OCI-LY3 (cell line): ENCODE measurements at regions not wholly inside any gene's neighbourhood (a gene's known extent, or its start where the extent isn't known, plus 50 kb on each side); places are given as distances from the start of the nearest gene placed in this dataset.

Experiments
- H2AFZ ChIP-seq: fragments of 200-600, 300-600 bp; shearing (Covaris generic); 2 replicates; pipeline ENCODE4 v1.6.0; 2014; ENCODE audit warnings: antibody characterized with exemption, low read depth, low read length
- H3K27ac ChIP-seq: fragments of 200-600, 300-600 bp; sonication (generic); 2 replicates; pipeline ENCODE4 v1.5.1; 2014; ENCODE audit warnings: mild to moderate bottlenecking, low read length, moderate library complexity, mixed read lengths
- H3K27me3 ChIP-seq: fragments of 200-600, 300-600 bp; sonication (generic); 2 replicates; pipeline ENCODE4 v1.6.1; 2014; ENCODE audit warnings: low read depth, low read length, mixed read lengths
- H3K36me3 ChIP-seq: fragments of 200-600, 300-600 bp; sonication (generic); replicated peaks from 2 replicates; pipeline ENCODE3; 2014; ENCODE audit warnings: low read depth, low read length, mixed read lengths
- H3K4me1 ChIP-seq: fragments of 300-600, 200-600 bp; sonication (generic); 2 replicates; pipeline ENCODE4 v1.6.1; 2014; ENCODE audit warnings: low read length, mixed read lengths
- H3K4me2 ChIP-seq: fragments of 200-600, 300-600 bp; sonication (generic); 2 replicates; pipeline ENCODE4 v1.6.1; 2014; ENCODE audit warnings: low read length, mixed read lengths
- H3K4me3 ChIP-seq: fragments of 300-600, 200-600 bp; sonication (generic); 2 replicates; pipeline ENCODE4 v1.5.1; 2014; ENCODE audit warnings: antibody characterized with exemption, mild to moderate bottlenecking, low read length, moderate library complexity
- H3K79me2 ChIP-seq: fragments of 300-600, 200-600 bp; shearing (Covaris generic); 2 replicates; pipeline ENCODE4 v1.6.1; 2014; ENCODE audit warnings: mild to moderate bottlenecking, low read length, mixed read lengths
- H3K9ac ChIP-seq: fragments of 300-600, 200-600 bp; shearing (Covaris generic); 2 replicates; pipeline ENCODE4 v1.6.0; 2014; ENCODE audit warnings: mild to moderate bottlenecking, low read length, moderate library complexity
- H3K9me3 ChIP-seq: fragments of 200-600, 300-600 bp; shearing (Covaris generic); 2 replicates; pipeline ENCODE4 v1.6.1; 2014; ENCODE audit warnings: low read length, mixed read lengths; ENCODE audit not compliant: insufficient read depth
- H4K20me1 ChIP-seq: fragments of 200-600, 300-600 bp; sonication (generic); 2 replicates; pipeline ENCODE4 v1.6.1; 2016; ENCODE audit warnings: low read length, mixed read lengths; ENCODE audit not compliant: insufficient read depth
- CTCF ChIP-seq: fragments of 200-600, 300-600 bp; sonication (generic); IDR thresholded peaks from 2 replicates; pipeline ENCODE4 v1.5.1; 2014; ENCODE audit warnings: antibody characterized with exemption, low read length, low read depth
- EZH2phosphoT487 ChIP-seq: fragments of 200-600 bp; shearing (Covaris generic); IDR thresholded peaks from 2 replicates; pipeline ENCODE4 v1.6.1; 2018; ENCODE audit warnings: antibody characterized with exemption, mixed run types, low read depth

GRCh38 chr5:159783726-159784247, 132.5 kb upstream of the ADRA1B start:
- H3K4me3 ChIP-seq = no peak overlapping the region
- no peak overlapping the region for H3K4me2 ChIP-seq
- no peak overlapping the region for H2AFZ ChIP-seq
- no peak overlapping the region for H3K9ac ChIP-seq
- no peak overlapping the region for H3K27ac ChIP-seq
- no peaks in the 10 kb centered on the region for H4K20me1 ChIP-seq
- H3K36me3 ChIP-seq = no peaks in the 10 kb centered on the region
- TF ChIP-seq CTCF (no peak), EZH2phosphoT487 (no peak)
- peaks cover 17% of the 10 kb centered on the region for H3K4me1 ChIP-seq
- H3K79me2 ChIP-seq = no peaks in the 10 kb centered on the region
- no peaks in the 10 kb centered on the region for H3K9me3 ChIP-seq
- H3K27me3 ChIP-seq = no peaks in the 10 kb centered on the region

DNA sequence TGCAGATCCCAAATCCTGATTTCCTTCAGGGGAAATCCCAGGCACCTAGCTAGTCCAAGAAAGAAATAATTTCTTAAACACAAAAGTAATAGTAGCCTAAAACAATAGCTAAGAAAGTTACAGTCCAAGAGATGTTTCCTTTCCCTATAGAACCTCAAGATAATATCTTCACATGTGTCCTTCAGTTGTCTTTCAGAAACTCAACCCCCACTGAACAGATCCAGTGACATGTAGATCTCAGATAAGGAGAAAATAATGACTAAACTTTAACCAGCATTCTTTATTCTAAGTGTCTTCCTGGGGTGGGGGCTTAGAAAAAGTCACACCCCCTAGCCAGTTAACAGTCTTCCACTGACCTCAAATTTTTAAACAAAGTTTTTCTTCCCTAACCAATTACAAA, 131.3 kb upstream of the ADRA1B start:
- no peak overlapping the region for H3K27ac ChIP-seq
- H3K27me3 ChIP-seq = no peaks in the 10 kb centered on the region
- no peaks in the 10 kb centered on the region for H3K9me3 ChIP-seq
- TF ChIP-seq EZH2phosphoT487 = no peak
- no peak for TF ChIP-seq CTCF
- H3K79me2 ChIP-seq = no peaks in the 10 kb centered on the region
- H3K9ac ChIP-seq = no peak overlapping the region
- no peaks in the 10 kb centered on the region for H4K20me1 ChIP-seq
- H3K36me3 ChIP-seq = no peaks in the 10 kb centered on the region
- H2AFZ ChIP-seq = no peak overlapping the region
- H3K4me3 ChIP-seq = no peak overlapping the region
- H3K4me2 ChIP-seq = no peak overlapping the region
- peaks cover 17% of the 10 kb centered on the region for H3K4me1 ChIP-seq

- Histone ChIP-seq H3K9ac (no peak overlapping the region), H3K36me3 (no peaks in the 10 kb centered on the region), H3K79me2 (no peaks in the 10 kb centered on the region), H3K27me3 (no peaks in the 10 kb centered on the region), H3K4me2 (no peak overlapping the region), H3K4me1 (peaks cover 17% of the 10 kb centered on the region), H2AFZ (no peak overlapping the region), H3K9me3 (no peaks in the 10 kb centered on the region), H4K20me1 (no peaks in the 10 kb centered on the region), H3K4me3 (no peak overlapping the region), H3K27ac (no peak overlapping the region)
- TF ChIP-seq CTCF (no peak), EZH2phosphoT487 (no peak)
These were observed 130.6 kb upstream of the ADRA1B start for GRCh38 chr5:159785656-159786055.

DNA sequence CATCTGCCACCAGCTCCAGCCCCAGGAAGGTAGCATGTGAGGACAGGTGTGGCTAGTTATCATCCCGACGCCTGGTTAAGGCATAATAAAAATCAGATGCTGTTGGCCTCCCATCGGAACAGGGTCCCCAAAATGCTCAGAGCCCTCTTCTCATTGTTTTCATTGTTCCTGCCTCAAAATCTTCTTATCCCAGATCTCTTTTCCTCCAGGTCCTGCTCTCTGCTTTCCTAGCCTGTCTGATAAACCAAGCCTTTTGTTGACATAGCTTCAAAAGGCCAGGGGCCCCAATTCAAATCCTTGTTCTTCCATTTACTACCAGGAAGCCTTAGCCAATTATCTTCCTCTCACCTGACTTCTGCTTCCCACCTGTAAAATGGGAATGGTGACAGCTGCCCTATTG, 130.1 kb upstream of the ADRA1B start:
- H3K27me3 ChIP-seq = no peaks in the 10 kb centered on the region
- no peak overlapping the region for H3K4me3 ChIP-seq
- no peaks in the 10 kb centered on the region for H3K36me3 ChIP-seq
- no peak overlapping the region for H3K4me2 ChIP-seq
- H3K4me1 ChIP-seq = peaks cover 17% of the 10 kb centered on the region
- no peak overlapping the region for H3K27ac ChIP-seq
- no peaks in the 10 kb centered on the region for H4K20me1 ChIP-seq
- no peaks in the 10 kb centered on the region for H3K9me3 ChIP-seq
- TF ChIP-seq CTCF (no peak), EZH2phosphoT487 (no peak)
- no peaks in the 10 kb centered on the region for H3K79me2 ChIP-seq
- H3K9ac ChIP-seq = no peak overlapping the region
- H2AFZ ChIP-seq = no peak overlapping the region
